Endothelial cell of umbilical vein (primary cell): ENCODE measurements at regions not wholly inside any gene's neighbourhood (a gene's known extent, or its start where the extent isn't known, plus 50 kb on each side); places are given as distances from the start of the nearest gene placed in this dataset.

ENCODE experiments used
- CTCF ChIP-seq, 2 donors: IDR thresholded peaks; 1 replicate in 1 of 2; 2 replicates in 1 of 2; pipeline ENCODE4 v1.5.1; 2011; ENCODE audit warnings: low read length in 2 of 2, mild to moderate bottlenecking in 2 of 2, moderate library complexity in 2 of 2, control low read depth in 1 of 2, inconsistent platforms in 1 of 2, low read depth in 1 of 2; ENCODE audit not compliant: insufficient read depth in 1 of 2; ENCODE audit errors: extremely low read depth in 1 of 2
- EZH2 ChIP-seq: IDR thresholded peaks from 2 replicates; pipeline ENCODE4 v1.6.1; 2012; ENCODE audit warnings: borderline replicate concordance, low read depth, mild to moderate bottlenecking, moderate library complexity, low read length, inconsistent platforms; ENCODE audit not compliant: severe bottlenecking
- FOS ChIP-seq: IDR thresholded peaks from 2 replicates; pipeline ENCODE4 v1.6.1; 2011; ENCODE audit warnings: mild to moderate bottlenecking, low read length, moderate library complexity, borderline replicate concordance; ENCODE audit not compliant: insufficient read depth
- GATA2 ChIP-seq: IDR thresholded peaks from 2 replicates; pipeline ENCODE4 v1.7.0; 2011; ENCODE audit warnings: low read depth, mild to moderate bottlenecking, moderate library complexity, mixed read lengths, low read length; ENCODE audit not compliant: insufficient read length, insufficient read depth
- JUN ChIP-seq: IDR thresholded peaks from 2 replicates; pipeline ENCODE4 v1.6.1; 2011; ENCODE audit warnings: borderline replicate concordance, low read depth; ENCODE audit not compliant: insufficient read length, insufficient read depth
- MAX ChIP-seq: IDR thresholded peaks from 2 replicates; pipeline ENCODE4 v1.6.1; 2011; ENCODE audit not compliant: insufficient read depth, insufficient read length
- MYC ChIP-seq: IDR thresholded peaks from one replicate; pipeline ENCODE4 v1.6.1; 2011; ENCODE audit warnings: mild to moderate bottlenecking, low read depth, low read length
- POLR2A ChIP-seq: IDR thresholded peaks from 2 replicates; pipeline ENCODE4 v1.6.1; 2012; ENCODE audit warnings: low read depth, mild to moderate bottlenecking, control low read depth, low read length
- POLR2AphosphoS5 ChIP-seq: IDR thresholded peaks from 2 replicates; pipeline ENCODE4 v1.6.1; 2012; ENCODE audit warnings: low read depth, mild to moderate bottlenecking, control low read depth, low read length, moderate library complexity; ENCODE audit not compliant: insufficient read depth

GRCh38 chr1:214192825-214193643, 87.9 kb upstream of the SMYD2 start:
- TF ChIP-seq POLR2AphosphoS5: no peak
- no peak for TF ChIP-seq CTCF (IDR thresholded peaks at IDR 0.05; ENCODE audit: extremely low read depth in 1 of 2, insufficient read depth in 1 of 2, low read depth in 1 of 2, low read length in 2 of 2)
- no peak for TF ChIP-seq POLR2A
- no peak for TF ChIP-seq FOS
- TF ChIP-seq JUN: no peak
- TF ChIP-seq MAX: no peak
- TF ChIP-seq GATA2: no peak
- TF ChIP-seq EZH2: no peak
- TF ChIP-seq MYC: no peak
